Naive thymus-derived CD8-positive, alpha-beta T cell (primary cell): ENCODE measurements at regions not wholly inside any gene's neighbourhood (a gene's known extent, or its start where the extent isn't known, plus 50 kb on each side); places are given as distances from the start of the nearest gene placed in this dataset.

Experiments used
- ATAC-seq, 2 donors: fragments of 150-1000 bp; cut with Tn5 transposase in 1 of 2; sonication (Bioruptor Pico), chemical (Tn5 transposase) in 1 of 2; 1 replicate in 1 of 2; 2 replicates in 1 of 2; pipeline ENCODE4 v1.10.0; 2021; ENCODE audit warnings: mild to moderate bottlenecking in 2 of 2, moderate library complexity in 2 of 2
- POLR2A ChIA-PET: fragments of 350-600 bp; sonication (Branson Sonifier 250); formaldehyde crosslinking; loops from one replicate; lab custom pipeline; 2021; ENCODE audit warnings: antibody characterized with exemption; lab: Charles Lee
- DNase-seq, 10 donors: peaks; one replicate each; pipeline versions ENCODE4 v3.0.0 to v3.0.0-alpha.2; 2020 to 2022
- H3K27ac Mint-ChIP-seq, 10 donors: one replicate each; pipeline ENCODE4 v1.8.0; 2020 to 2022; ENCODE audit warnings: mild to moderate bottlenecking in 10 of 10, mixed read lengths in 10 of 10, moderate library complexity in 4 of 10, inconsistent platforms in 1 of 10
- H3K27me3 Mint-ChIP-seq, 5 donors: one replicate each; pipeline ENCODE4 v1.8.0; 2021 to 2022; ENCODE audit warnings: mixed read lengths in 5 of 5
- H3K36me3 Mint-ChIP-seq, 3 donors: one replicate each; pipeline ENCODE4 v1.8.0; 2020 to 2022; ENCODE audit warnings: mixed read lengths in 3 of 3, mild to moderate bottlenecking in 2 of 3, inconsistent platforms in 1 of 3
- H3K4me1 Mint-ChIP-seq, 4 donors: one replicate each; pipeline ENCODE4 v1.8.0; 2021 to 2022; ENCODE audit warnings: mixed read lengths in 4 of 4
- H3K4me3 Mint-ChIP-seq, 10 donors: one replicate each; pipeline ENCODE4 v1.8.0; 2020 to 2022; ENCODE audit warnings: mild to moderate bottlenecking in 10 of 10, mixed read lengths in 10 of 10, moderate library complexity in 6 of 10, inconsistent platforms in 1 of 10
- H3K9me3 Mint-ChIP-seq, 9 donors: one replicate each; pipeline ENCODE4 v1.8.0; 2020 to 2022; ENCODE audit warnings: mixed read lengths in 9 of 9, mild to moderate bottlenecking in 3 of 9, inconsistent platforms in 1 of 9, moderate library complexity in 1 of 9

DNA sequence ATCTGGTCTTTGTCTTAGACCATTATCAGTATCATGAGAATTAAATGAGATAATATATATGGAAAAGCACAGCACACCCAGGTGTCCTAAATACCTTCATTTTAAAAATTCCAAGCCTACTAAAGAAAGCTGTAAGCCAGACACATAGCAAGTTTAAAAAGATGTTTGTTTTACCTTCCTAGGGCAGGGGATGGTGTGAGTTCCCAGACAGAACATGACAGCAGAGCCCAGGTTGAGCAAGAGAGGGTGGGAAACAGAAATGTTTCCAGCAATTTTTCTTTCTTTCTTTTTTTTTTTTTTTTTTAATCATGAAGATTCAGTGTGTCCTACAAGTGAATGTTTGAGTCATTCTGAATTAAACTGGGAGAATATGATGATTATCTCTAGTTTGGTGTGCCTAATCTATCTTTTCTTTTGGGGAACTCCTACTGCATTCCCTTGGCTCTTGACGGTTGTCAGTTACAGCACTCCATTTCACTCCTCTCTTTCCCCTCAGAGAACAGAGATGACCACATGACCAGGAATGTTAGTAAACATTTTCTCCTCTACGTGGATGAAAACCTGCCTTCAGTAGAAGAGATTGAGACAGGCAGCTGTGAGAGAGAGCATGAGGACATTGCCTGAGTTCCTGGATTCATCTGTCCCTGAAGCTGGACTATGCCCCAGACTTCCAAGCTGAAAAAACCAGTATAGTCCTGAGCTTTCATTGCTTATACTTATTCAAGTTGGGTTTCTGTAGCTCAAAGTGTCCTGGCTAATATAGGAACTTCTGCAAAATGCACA is 54.5 kb upstream of the ARL14 start:
- ATAC-seq, result no peak
- H3K4me1 Mint-ChIP-seq, result no peaks in the 10 kb centered on the region
- no peak for DNase-seq
- POLR2A ChIA-PET, result no interaction called here
- peaks cover 7 to 21% (median 11%) of the 10 kb centered on the region in 5 donors for H3K27me3 Mint-ChIP-seq
- no peak overlapping the region for H3K4me3 Mint-ChIP-seq
- H3K27ac Mint-ChIP-seq, result no peak overlapping the region
- no peaks in the 10 kb centered on the region for H3K9me3 Mint-ChIP-seq
- H3K36me3 Mint-ChIP-seq, result no peaks in the 10 kb centered on the region

DNA sequence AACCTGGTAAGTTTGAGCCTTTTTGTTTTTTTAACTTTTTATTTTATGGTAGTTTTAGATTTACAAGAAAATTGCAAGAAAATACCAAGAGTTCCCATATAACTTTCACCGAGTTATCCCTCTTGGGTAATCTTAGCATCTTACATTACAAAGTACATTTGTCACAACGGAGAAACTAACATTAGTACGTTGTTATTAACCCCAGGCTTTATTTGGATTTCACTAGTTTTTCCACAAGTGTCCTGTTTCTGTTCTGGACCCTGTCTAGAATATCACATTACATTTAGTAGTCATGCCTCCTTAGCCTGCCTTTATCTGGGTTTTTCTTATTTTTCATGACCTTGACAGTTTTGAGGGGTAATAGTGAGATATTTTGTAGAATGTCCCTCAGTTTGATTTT is 53.5 kb upstream of the KPNA4 start:
- Mint-ChIP-seq H3K4me3 (no peak overlapping the region), H3K27ac (no peak overlapping the region), H3K9me3 (no peaks in the 10 kb centered on the region), H3K4me1 (no peaks in the 10 kb centered on the region), H3K27me3 (peaks cover 9 to 30% (median 16%) of the 10 kb centered on the region in 5 donors), H3K36me3 (no peaks in the 10 kb centered on the region)
- no peak for ATAC-seq
- POLR2A ChIA-PET, result no interaction called here
- no peak for DNase-seq

DNA sequence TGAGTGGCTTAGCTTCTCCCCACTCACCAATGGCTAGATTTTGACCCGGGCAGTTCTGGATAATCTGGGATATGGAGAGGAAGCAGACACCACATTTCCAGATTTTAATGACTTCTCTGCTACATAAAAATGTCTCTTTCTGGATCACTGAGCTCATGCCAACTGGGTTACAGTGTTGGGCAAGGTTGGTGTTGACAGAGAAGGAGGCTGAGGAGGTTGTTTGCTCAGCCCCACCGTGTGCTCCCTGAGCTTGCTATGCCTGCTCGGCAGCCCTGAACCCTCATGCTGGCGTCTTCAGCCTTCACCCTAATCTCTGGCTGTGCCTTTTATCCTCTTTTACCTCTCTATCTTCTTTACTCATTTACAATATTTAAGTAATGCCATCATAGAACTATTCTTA is 53.0 kb upstream of the KPNA4 start:
- Mint-ChIP-seq H3K9me3 (no peaks in the 10 kb centered on the region), H3K4me1 (no peaks in the 10 kb centered on the region), H3K36me3 (no peaks in the 10 kb centered on the region), H3K27me3 (peaks cover 10 to 34% (median 18%) of the 10 kb centered on the region in 5 donors), H3K4me3 (no peak overlapping the region), H3K27ac (no peak overlapping the region)
- POLR2A ChIA-PET, result no interaction called here
- ATAC-seq (no peak), DNase-seq (no peak)

DNA sequence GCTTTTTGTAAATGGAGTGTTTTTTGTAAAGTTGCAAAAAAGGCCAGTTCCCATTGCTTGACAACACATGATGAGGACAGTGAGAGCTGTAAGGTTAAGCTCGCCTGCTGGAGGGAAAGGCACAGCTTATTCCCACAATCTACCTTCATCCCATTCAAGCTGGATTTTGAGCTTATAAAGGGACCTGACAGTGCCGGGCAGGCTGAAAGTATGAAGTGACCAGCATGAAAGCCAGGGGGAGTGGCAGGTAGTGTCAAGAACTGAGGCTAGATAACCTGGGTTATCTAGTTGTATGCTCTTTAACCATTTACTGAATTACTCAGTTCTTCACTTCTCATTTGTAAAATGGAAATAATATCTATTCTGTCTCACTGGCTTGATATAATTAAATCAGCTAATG is 52.3 kb upstream of the KPNA4 start:
- Mint-ChIP-seq H3K27me3 (peaks cover 10 to 37% (median 21%) of the 10 kb centered on the region in 5 donors), H3K4me1 (no peaks in the 10 kb centered on the region), H3K36me3 (no peaks in the 10 kb centered on the region), H3K27ac (no peak overlapping the region), H3K4me3 (no peak overlapping the region), H3K9me3 (no peaks in the 10 kb centered on the region)
- POLR2A ChIA-PET, result no interaction called here
- ATAC-seq, result no peak
- DNase-seq, result no peak

DNA sequence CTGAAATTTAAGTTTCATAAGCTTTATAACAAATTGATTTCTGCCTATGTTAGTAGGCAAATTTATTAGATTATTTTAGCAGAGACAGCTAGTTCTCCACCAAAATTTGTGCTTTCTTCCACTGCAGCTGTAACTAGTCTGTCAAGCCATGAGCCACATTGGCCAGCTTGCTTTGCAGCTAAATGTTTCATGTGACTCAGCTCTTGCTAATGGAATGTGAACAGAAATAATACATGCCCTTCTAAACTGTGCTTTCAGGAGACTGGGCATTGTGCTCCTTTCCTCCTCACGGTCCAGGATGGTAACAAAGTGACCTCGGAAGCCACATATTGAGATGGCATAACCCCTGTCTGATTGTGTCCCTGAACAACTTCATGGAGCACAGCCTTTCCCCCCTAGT is 51.3 kb upstream of the KPNA4 start:
- DNase-seq (no peak), ATAC-seq (no peak)
- Mint-ChIP-seq H3K4me1 (no peaks in the 10 kb centered on the region), H3K9me3 (no peaks in the 10 kb centered on the region), H3K27me3 (peaks cover 10 to 37% (median 21%) of the 10 kb centered on the region in 5 donors), H3K36me3 (no peaks in the 10 kb centered on the region), H3K27ac (no peak overlapping the region), H3K4me3 (no peak overlapping the region)
- POLR2A ChIA-PET, result no interaction called here

DNA sequence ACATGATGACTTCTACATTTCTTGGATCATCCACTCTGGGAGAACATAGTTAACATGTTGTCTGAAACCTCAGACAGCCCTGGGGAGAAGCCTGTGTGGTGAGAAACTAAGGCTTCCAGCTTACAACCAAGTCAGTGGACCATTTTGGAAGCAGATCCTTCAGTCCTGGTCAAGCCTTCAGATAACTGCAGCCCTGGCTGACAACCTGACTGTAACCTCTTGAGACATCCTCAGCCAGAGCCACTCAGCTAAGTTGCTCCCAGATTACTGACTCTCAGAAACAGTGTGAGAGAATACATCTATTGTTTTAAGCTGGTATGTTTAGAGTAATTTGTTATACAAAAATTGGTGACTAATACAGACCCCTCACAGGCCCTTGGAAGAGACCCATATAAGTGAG is 50.9 kb upstream of the KPNA4 start:
- H3K27ac Mint-ChIP-seq, result peak overlapping the region in 1 of 10 donors; percentile 20
- H3K27me3 Mint-ChIP-seq, result peaks cover 10 to 35% (median 21%) of the 10 kb centered on the region in 5 donors
- DNase-seq, result no peak
- H3K4me1 Mint-ChIP-seq, result no peaks in the 10 kb centered on the region
- ATAC-seq, result no peak
- POLR2A ChIA-PET, result no interaction called here
- no peaks in the 10 kb centered on the region for H3K9me3 Mint-ChIP-seq
- no peak overlapping the region for H3K4me3 Mint-ChIP-seq
- H3K36me3 Mint-ChIP-seq, result no peaks in the 10 kb centered on the region
